Skeletal muscle satellite cell (primary cell): ENCODE measurements at regions not wholly inside any gene's neighbourhood (a gene's known extent, or its start where the extent isn't known, plus 50 kb on each side); places are given as distances from the start of the nearest gene placed in this dataset.

Source experiments
- H3K27me3 ChIP-seq: 2 replicates; pipeline ENCODE4 v1.7.0; 2013; ENCODE audit warnings: low read length; ENCODE audit not compliant: control insufficient read depth, insufficient read depth
- H3K36me3 ChIP-seq: 2 replicates; pipeline ENCODE4 v1.7.0; 2013; ENCODE audit warnings: mild to moderate bottlenecking, control low read depth, low read length; ENCODE audit not compliant: insufficient read depth
- H3K4me1 ChIP-seq: 2 replicates; pipeline ENCODE4 v1.7.0; 2013; ENCODE audit warnings: low read length; ENCODE audit not compliant: control insufficient read depth, insufficient read depth
- H3K4me2 ChIP-seq: 2 replicates; pipeline ENCODE4 v1.7.0; 2013; ENCODE audit warnings: mild to moderate bottlenecking, low read length
- H3K4me3 ChIP-seq: 2 replicates; pipeline ENCODE4 v1.7.0; 2013; ENCODE audit warnings: low read length
- H3K9ac ChIP-seq: 2 replicates; pipeline ENCODE4 v1.7.0; 2013; ENCODE audit warnings: mild to moderate bottlenecking, low read depth, low read length, moderate library complexity
- H3K9me3 ChIP-seq: replicated peaks from 2 replicates; pipeline ENCODE4 v1.7.0; 2013; ENCODE audit warnings: mild to moderate bottlenecking, control low read depth, low read length

DNA sequence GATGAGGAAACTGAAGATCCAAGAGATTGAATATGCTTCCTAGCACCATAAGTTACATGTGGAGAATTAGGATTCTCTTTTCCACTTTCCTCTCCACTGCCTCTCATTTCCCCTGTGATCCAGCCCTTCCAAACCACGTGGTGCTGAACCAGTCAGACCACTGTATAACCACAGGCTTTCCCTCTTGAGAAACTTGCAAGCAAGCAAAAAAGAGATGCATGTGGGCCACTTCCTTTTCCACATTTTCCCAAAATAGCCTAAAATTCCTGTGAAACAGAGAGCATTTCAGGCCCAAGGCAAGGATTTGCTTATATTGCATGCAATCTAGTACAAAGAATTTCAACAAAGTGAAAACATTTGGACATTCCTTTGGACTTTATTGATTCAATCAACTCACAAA, 59.3 kb upstream of the KSR1 start:
- Histone ChIP-seq H3K4me3 (no peak overlapping the region), H3K9me3 (no peaks in the 10 kb centered on the region), H3K4me2 (no peak overlapping the region), H3K36me3 (no peaks in the 10 kb centered on the region), H3K9ac (no peak overlapping the region), H3K4me1 (peaks cover 5% of the 10 kb centered on the region), H3K27me3 (peaks cover 3% of the 10 kb centered on the region)

DNA sequence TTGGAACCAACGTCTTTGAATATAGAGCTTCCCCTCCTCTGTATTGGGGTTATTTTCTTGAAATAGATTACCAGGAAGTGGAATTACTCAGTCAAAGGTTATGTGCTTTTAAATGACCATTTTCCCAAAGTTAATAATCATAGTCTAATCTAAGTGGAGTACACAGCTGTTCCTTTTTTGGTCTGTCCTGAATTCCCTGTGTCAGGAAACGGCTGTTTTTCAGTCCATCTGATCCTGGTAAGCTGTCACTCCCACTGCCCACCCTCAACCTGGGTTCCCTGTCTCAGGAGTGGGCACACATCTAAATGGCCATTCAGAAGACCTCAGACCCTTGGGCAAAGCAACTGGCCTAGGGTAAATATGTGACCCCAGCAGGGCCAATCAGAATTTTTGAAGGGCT, 57.6 kb upstream of the KSR1 start:
- H3K27me3 ChIP-seq: peaks cover 3% of the 10 kb centered on the region
- H3K9me3 ChIP-seq: no peaks in the 10 kb centered on the region
- no peak overlapping the region for H3K4me3 ChIP-seq
- no peaks in the 10 kb centered on the region for H3K36me3 ChIP-seq
- peaks cover 5% of the 10 kb centered on the region for H3K4me1 ChIP-seq
- no peak overlapping the region for H3K9ac ChIP-seq
- no peak overlapping the region for H3K4me2 ChIP-seq

DNA sequence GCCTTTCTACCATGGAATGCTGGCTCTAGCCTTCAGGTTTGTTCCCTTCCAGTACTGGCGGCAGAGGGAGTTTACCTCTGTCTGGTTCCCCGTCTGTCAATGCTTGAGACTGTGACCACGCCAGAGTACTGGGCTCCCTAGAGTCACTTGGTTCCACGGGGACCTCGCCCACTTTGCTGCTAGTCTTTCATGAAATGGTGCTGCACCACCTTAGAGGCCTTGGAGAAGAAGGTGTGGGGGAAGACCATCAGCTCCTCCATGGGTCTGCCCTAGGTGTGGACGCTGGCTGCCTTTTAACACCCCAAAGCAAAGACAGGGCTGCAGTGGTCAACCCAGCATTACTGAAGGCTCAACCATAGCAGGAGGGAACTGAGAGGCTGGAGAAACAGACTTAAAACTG, 55.3 kb upstream of the KSR1 start:
- no peak overlapping the region for H3K4me2 ChIP-seq
- H3K4me3 ChIP-seq: no peak overlapping the region
- peaks cover 3% of the 10 kb centered on the region for H3K27me3 ChIP-seq
- H3K9me3 ChIP-seq: no peaks in the 10 kb centered on the region
- H3K9ac ChIP-seq: no peak overlapping the region
- H3K36me3 ChIP-seq: no peaks in the 10 kb centered on the region
- peaks cover 5% of the 10 kb centered on the region for H3K4me1 ChIP-seq

GRCh38 chr17:27402943-27403342, 53.3 kb upstream of the KSR1 start:
- Histone ChIP-seq H3K4me2 (no peak overlapping the region), H3K9me3 (no peaks in the 10 kb centered on the region), H3K36me3 (no peaks in the 10 kb centered on the region), H3K9ac (no peak overlapping the region), H3K27me3 (peaks cover 3% of the 10 kb centered on the region), H3K4me1 (peaks cover 5% of the 10 kb centered on the region), H3K4me3 (no peak overlapping the region)

GRCh38 chr17:27403480-27404005, 52.7 kb upstream of the KSR1 start:
- Histone ChIP-seq H3K4me2 (no peak overlapping the region), H3K4me1 (peaks cover 11% of the 10 kb centered on the region), H3K4me3 (no peak overlapping the region), H3K9me3 (no peaks in the 10 kb centered on the region), H3K27me3 (peaks cover 3% of the 10 kb centered on the region), H3K36me3 (no peaks in the 10 kb centered on the region), H3K9ac (no peak overlapping the region)

- H3K4me3 ChIP-seq: no peak overlapping the region
- H3K9me3 ChIP-seq: no peaks in the 10 kb centered on the region
- no peak overlapping the region for H3K9ac ChIP-seq
- no peaks in the 10 kb centered on the region for H3K36me3 ChIP-seq
- peaks cover 14% of the 10 kb centered on the region for H3K4me1 ChIP-seq
- no peak overlapping the region for H3K4me2 ChIP-seq
- peaks cover under 1% of the 10 kb centered on the region for H3K27me3 ChIP-seq
Measured at GRCh38 chr17:27404676-27405075, 51.6 kb upstream of the KSR1 start.
